ENCODE measurements at regions not wholly inside any gene's neighbourhood (a gene's known extent, or its start where the extent isn't known, plus 50 kb on each side); places are given as distances from the start of the nearest gene placed in this dataset.

DNA sequence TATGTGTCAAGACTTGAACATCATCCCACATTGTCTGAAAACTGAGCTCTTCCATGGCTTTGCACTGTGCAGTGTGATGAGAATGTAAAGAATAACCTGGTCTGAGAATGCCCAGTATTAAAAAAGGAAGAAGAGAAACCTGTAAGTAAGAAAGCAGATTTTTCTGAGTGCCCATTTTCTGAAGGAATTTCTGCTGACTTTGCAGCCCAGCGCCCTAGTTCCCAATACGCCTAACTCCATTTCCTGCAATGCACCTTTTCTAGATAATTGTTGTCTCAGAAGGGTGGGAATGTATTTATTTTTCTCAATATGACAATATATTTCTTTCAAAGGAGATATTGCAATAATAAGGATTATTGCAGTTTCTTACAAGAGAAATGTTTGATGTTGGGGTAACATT, 231.5 kb downstream of the HAO1 start:
- TF ChIP-seq POLR2A (IDR thresholded peaks at IDR 0.05; ENCODE audit: insufficient read depth in 1 of 2, low read depth in 2 of 2, low read length in 2 of 2) (no peak), STAG1 (CRISPR knock-in tag; IDR thresholded peaks at IDR 0.05) (no peak), RFX5 (IDR thresholded peaks at IDR 0.05; ENCODE audit: low read depth, low read length) (no peak)
- TF ChIP-seq, protein P1, sequence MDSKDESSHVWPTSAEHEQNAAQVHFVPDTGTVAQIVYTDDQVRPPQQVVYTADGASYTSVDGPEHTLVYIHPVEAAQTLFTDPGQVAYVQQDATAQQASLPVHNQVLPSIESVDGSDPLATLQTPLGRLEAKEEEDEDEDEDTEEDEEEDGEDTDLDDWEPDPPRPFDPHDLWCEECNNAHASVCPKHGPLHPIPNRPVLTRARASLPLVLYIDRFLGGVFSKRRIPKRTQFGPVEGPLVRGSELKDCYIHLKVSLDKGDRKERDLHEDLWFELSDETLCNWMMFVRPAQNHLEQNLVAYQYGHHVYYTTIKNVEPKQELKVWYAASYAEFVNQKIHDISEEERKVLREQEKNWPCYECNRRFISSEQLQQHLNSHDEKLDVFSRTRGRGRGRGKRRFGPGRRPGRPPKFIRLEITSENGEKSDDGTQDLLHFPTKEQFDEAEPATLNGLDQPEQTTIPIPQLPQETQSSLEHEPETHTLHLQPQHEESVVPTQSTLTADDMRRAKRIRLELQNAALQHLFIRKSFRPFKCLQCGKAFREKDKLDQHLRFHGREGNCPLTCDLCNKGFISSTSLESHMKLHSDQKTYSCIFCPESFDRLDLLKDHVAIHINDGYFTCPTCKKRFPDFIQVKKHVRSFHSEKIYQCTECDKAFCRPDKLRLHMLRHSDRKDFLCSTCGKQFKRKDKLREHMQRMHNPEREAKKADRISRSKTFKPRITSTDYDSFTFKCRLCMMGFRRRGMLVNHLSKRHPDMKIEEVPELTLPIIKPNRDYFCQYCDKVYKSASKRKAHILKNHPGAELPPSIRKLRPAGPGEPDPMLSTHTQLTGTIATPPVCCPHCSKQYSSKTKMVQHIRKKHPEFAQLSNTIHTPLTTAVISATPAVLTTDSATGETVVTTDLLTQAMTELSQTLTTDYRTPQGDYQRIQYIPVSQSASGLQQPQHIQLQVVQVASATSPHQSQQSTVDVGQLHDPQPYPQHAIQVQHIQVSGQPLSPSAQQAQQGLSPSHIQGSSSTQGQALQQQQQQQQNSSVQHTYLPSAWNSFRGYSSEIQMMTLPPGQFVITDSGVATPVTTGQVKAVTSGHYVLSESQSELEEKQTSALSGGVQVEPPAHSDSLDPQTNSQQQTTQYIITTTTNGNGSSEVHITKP (CRISPR knock-in tag; IDR thresholded peaks at IDR 0.05; ENCODE audit: low read depth): no peak
